Keratinocyte (primary cell): ENCODE measurements at regions not wholly inside any gene's neighbourhood (a gene's known extent, or its start where the extent isn't known, plus 50 kb on each side); places are given as distances from the start of the nearest gene placed in this dataset.
"Not testable (repeated sequence)": the region's sequence is repeated elsewhere in the genome, so short reads cannot be mapped to it uniquely, and the experiment has no call there.

Experiments used
- DNase-seq: peaks from one replicate; pipeline ENCODE4 v3.0.0-alpha.2; 2011; ENCODE audit warnings: low read depth, missing footprints, low spot score
- FAIRE-seq: peaks from 2 replicates; lab custom pipeline; 2011; peaks lifted over from hg19 to GRCh38; lab: Jason Lieb, UNC
- H2AFZ ChIP-seq: 2 replicates; pipeline ENCODE4 v1.6.0; 2012; ENCODE audit warnings: low read length, control low read depth, inconsistent platforms; ENCODE audit not compliant: control insufficient read depth
- H3K27ac ChIP-seq: 2 replicates; pipeline ENCODE4 v1.5.1; 2011; ENCODE audit warnings: low read length; ENCODE audit not compliant: control insufficient read depth, insufficient read depth
- H3K27me3 ChIP-seq: 3 replicates; pipeline ENCODE4 v1.6.0; 2011; ENCODE audit warnings: low read length; ENCODE audit not compliant: control insufficient read depth, insufficient read depth; ENCODE audit errors: extremely low read depth
- H3K36me3 ChIP-seq, 2 experiments: 2 replicates in 1 of 2; 3 replicates in 1 of 2; pipeline ENCODE4 v1.5.1; 2011; ENCODE audit warnings: low read length in 2 of 2, mild to moderate bottlenecking in 1 of 2; ENCODE audit not compliant: control insufficient read depth in 2 of 2, insufficient read depth in 2 of 2; ENCODE audit errors: extremely low read depth in 1 of 2
- H3K4me1 ChIP-seq: 3 replicates; pipeline ENCODE4 v1.5.1; 2011; ENCODE audit warnings: low read length; ENCODE audit not compliant: control insufficient read depth, insufficient read depth; ENCODE audit errors: extremely low read depth
- H3K4me2 ChIP-seq: 3 replicates; pipeline ENCODE4 v1.6.0; 2011; ENCODE audit warnings: low read depth, low read length; ENCODE audit not compliant: control insufficient read depth, insufficient read depth; ENCODE audit errors: extremely low read depth
- H3K4me3 ChIP-seq, 3 experiments: fragments of 200-600 bp in 1 of 3; sonication (generic) in 1 of 3; 2 replicates in 2 of 3; 3 replicates in 1 of 3; pipeline ENCODE4 v1.5.1; 2011 to 2016; ENCODE audit warnings: low read length in 3 of 3, mild to moderate bottlenecking in 3 of 3, control low read depth in 2 of 3, inconsistent platforms in 1 of 3, low read depth in 1 of 3, mixed read lengths in 1 of 3, mixed run types in 1 of 3, moderate library complexity in 1 of 3; ENCODE audit not compliant: control insufficient read depth in 2 of 3, insufficient read depth in 2 of 3; ENCODE audit errors: extremely low read depth in 1 of 3
- H3K79me2 ChIP-seq: 2 replicates; pipeline ENCODE4 v1.6.0; 2012; ENCODE audit warnings: low read length; ENCODE audit not compliant: control insufficient read depth, insufficient read depth
- H3K9ac ChIP-seq: 3 replicates; pipeline ENCODE4 v1.6.0; 2011; ENCODE audit warnings: low read length; ENCODE audit not compliant: control insufficient read depth, insufficient read depth; ENCODE audit errors: extremely low read depth
- H3K9me1 ChIP-seq: 3 replicates; pipeline ENCODE4 v1.6.0; 2011; ENCODE audit warnings: low read length; ENCODE audit not compliant: control insufficient read depth, insufficient read depth; ENCODE audit errors: extremely low read depth
- H3K9me3 ChIP-seq: 2 replicates; pipeline ENCODE4 v1.5.1; 2012; ENCODE audit warnings: low read depth, low read length; ENCODE audit not compliant: control insufficient read depth
- H4K20me1 ChIP-seq: 3 replicates; pipeline ENCODE4 v1.6.0; 2011; ENCODE audit warnings: low read length; ENCODE audit not compliant: control insufficient read depth, insufficient read depth; ENCODE audit errors: extremely low read depth
- EZH2 ChIP-seq: IDR thresholded peaks from one replicate; pipeline ENCODE4 v1.6.1; 2012; ENCODE audit warnings: inconsistent platforms, mild to moderate bottlenecking, low read length, moderate library complexity
- dilution Hi-C: fragments of 300-500 bp; cut with MboI; formaldehyde crosslinking; loops from one replicate; pipeline ENCODE4 v1.7.0; 2020; ENCODE audit warnings: low sequenced_read_pairs; ENCODE audit not compliant: extremely low pct_ligation_motif_present
- TF ChIP-seq, protein P1 (sequence below), 3 experiments: IDR thresholded peaks in 1 of 3; conservative IDR thresholded peaks in 1 of 3; optimal IDR thresholded peaks in 1 of 3; 2 replicates in 2 of 3; 3 replicates in 1 of 3; pipeline versions ENCODE3 to v1.5.1; 2011; ENCODE audit warnings: low read length in 3 of 3, mild to moderate bottlenecking in 3 of 3, moderate library complexity in 2 of 3, control low read depth in 1 of 3, inconsistent platforms in 1 of 3; ENCODE audit not compliant: insufficient read depth in 2 of 3; ENCODE audit errors: extremely low read depth in 1 of 3

- no peaks in the 10 kb centered on the region for H4K20me1 ChIP-seq
- TF ChIP-seq, protein P1, sequence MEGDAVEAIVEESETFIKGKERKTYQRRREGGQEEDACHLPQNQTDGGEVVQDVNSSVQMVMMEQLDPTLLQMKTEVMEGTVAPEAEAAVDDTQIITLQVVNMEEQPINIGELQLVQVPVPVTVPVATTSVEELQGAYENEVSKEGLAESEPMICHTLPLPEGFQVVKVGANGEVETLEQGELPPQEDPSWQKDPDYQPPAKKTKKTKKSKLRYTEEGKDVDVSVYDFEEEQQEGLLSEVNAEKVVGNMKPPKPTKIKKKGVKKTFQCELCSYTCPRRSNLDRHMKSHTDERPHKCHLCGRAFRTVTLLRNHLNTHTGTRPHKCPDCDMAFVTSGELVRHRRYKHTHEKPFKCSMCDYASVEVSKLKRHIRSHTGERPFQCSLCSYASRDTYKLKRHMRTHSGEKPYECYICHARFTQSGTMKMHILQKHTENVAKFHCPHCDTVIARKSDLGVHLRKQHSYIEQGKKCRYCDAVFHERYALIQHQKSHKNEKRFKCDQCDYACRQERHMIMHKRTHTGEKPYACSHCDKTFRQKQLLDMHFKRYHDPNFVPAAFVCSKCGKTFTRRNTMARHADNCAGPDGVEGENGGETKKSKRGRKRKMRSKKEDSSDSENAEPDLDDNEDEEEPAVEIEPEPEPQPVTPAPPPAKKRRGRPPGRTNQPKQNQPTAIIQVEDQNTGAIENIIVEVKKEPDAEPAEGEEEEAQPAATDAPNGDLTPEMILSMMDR (optimal IDR thresholded peaks at IDR 0.05 in 1 of 3, IDR thresholded peaks at IDR 0.05 in 1 of 3, conservative IDR thresholded peaks at IDR 0.05 in 1 of 3; ENCODE audit: extremely low read depth in 1 of 3, insufficient read depth in 2 of 3, low read length in 3 of 3): no peak
- no peak for TF ChIP-seq EZH2
- H3K4me3 ChIP-seq: no peak overlapping the region
- no peaks in the 10 kb centered on the region for H3K9me3 ChIP-seq
- no peaks in the 10 kb centered on the region for H3K36me3 ChIP-seq
- DNase-seq (no peak), FAIRE-seq (no peak)
- dilution Hi-C loops: no loop called here
- H3K9me1 ChIP-seq: no peaks in the 10 kb centered on the region
- no peaks in the 10 kb centered on the region for H3K27me3 ChIP-seq
- no peaks in the 10 kb centered on the region for H3K4me1 ChIP-seq
- no peak overlapping the region for H3K27ac ChIP-seq
- no peak overlapping the region for H2AFZ ChIP-seq
- H3K79me2 ChIP-seq: no peaks in the 10 kb centered on the region
- H3K4me2 ChIP-seq: no peak overlapping the region
- H3K9ac ChIP-seq: no peak overlapping the region
These were observed 192.0 kb upstream of the HAND2 start for GRCh38 chr4:173722075-173722474.

GRCh38 chr4:173718504-173718903 is 188.5 kb upstream of the HAND2 start:
- H3K27ac ChIP-seq, FAIRE-seq, H3K9me1 ChIP-seq, H3K79me2 ChIP-seq, H2AFZ ChIP-seq, H3K9me3 ChIP-seq, H3K4me3 ChIP-seq, H3K27me3 ChIP-seq, DNase-seq, H3K36me3 ChIP-seq, H3K4me1 ChIP-seq, dilution Hi-C loops, H4K20me1 ChIP-seq, H3K9ac ChIP-seq, H3K4me2 ChIP-seq: not testable (repeated sequence)

DNA sequence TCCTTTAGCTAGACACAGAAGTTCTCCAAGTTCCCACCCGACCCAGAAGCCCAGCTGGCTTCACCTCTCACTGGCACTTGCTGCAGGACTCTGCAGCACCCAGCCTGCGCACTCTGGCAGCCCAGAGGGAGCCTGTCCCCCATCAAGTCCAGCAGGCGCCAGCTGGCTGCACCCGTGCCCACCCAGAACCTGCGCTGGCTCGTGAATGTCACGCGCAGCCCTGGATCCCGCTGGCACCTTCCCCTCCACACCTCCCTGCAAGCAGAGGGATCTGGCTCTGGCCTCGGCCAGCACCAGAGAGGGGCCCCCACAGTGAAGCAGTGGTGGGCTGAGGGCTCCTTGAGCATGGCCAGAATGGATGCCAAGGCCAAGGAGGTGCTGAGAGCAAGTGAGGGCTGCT is 187.6 kb upstream of the HAND2 start:
- Histone ChIP-seq H3K4me1 (no peaks in the 10 kb centered on the region), H3K27me3 (no peaks in the 10 kb centered on the region), H3K9me1 (no peaks in the 10 kb centered on the region), H3K79me2 (no peaks in the 10 kb centered on the region), H3K36me3 (no peaks in the 10 kb centered on the region), H4K20me1 (no peaks in the 10 kb centered on the region), H3K4me2 (no peak overlapping the region), H3K4me3 (no peak overlapping the region), H3K9me3 (peaks cover 2% of the 10 kb centered on the region), H2AFZ (no peak overlapping the region), H3K27ac (no peak overlapping the region), H3K9ac (no peak overlapping the region)
- DNase-seq: no peak
- dilution Hi-C loops: no loop called here
- TF ChIP-seq EZH2: no peak
- TF ChIP-seq, protein P1 (optimal IDR thresholded peaks at IDR 0.05 in 1 of 3, IDR thresholded peaks at IDR 0.05 in 1 of 3, conservative IDR thresholded peaks at IDR 0.05 in 1 of 3; ENCODE audit: extremely low read depth in 1 of 3, insufficient read depth in 2 of 3, low read length in 3 of 3): no peak
- FAIRE-seq: no peak
